ENCODE measurements at regions not wholly inside any gene's neighbourhood (a gene's known extent, or its start where the extent isn't known, plus 50 kb on each side); places are given as distances from the start of the nearest gene placed in this dataset.

DNA sequence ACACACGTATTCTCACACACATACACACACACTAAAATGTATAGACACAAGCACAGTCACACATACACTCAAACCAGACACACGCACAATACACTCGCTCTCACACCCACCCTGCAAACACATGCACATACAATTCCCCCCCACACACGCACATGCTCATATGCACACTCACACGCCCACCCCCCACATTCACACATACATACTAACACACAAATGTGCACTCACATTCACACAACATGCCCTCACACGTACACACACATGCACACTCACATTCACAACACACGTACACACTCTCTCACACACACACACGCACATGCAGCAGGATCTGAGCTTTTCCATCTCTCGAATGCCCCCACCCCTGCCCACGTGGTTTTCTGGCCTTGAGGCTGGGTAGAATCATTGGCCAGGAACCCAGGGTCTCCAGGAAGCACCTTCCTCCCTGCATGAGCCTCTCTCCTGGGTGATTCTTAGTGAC lies 589.7 kb downstream of the PTPRU start (continued):
- TF ChIP-seq RARB (CRISPR knock-in tag; IDR thresholded peaks at IDR 0.05): no peak
- no peak for TF ChIP-seq ZC3H11A (IDR thresholded peaks at IDR 0.05)
- TF ChIP-seq, protein P1, sequence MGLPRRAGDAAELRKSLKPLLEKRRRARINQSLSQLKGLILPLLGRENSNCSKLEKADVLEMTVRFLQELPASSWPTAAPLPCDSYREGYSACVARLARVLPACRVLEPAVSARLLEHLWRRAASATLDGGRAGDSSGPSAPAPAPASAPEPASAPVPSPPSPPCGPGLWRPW (IDR thresholded peaks at IDR 0.05): no peak

DNA sequence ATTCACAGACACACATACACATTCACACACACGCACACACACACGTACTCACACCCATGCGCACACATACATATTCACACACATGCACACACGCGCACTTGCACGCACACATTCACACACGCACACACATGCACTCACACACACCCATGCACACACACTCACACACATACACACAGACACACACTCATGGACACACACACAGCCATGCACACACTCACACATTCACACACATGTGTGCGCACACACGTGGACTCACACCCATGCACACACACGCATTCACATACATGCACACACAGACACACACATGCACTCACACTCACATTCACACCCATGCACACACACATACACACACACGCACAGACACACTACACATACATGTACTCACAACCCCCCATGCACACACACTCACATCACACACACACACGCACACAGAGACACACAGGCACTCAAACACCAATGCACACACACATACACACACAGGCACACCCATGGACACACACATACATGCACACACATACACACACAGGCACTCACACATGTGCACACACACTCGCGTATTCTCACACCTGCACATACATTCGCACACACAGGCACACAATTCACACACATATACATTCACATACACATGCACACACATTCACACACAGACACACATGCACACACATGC lies 589.1 kb downstream of the PTPRU start:
- Histone ChIP-seq H3K27ac (no peak overlapping the region), H3K4me2 (no peak overlapping the region), H3K9me3 (no peaks in the 10 kb centered on the region), H3K4me3 (no peak overlapping the region), H3K4me1 (no peaks in the 10 kb centered on the region)
- TF ChIP-seq BHLHE40 (IDR thresholded peaks at IDR 0.05; ENCODE audit: low read depth, low read length): no peak
- FAIRE-seq (no peak), ATAC-seq (no peak), DNase-seq (ENCODE audit: low read depth in 1 of 2, low spot score in 1 of 2) (no peak)
- CTCF ChIA-PET: no interaction called here
- WGBS (ENCODE audit: missing lambda C conversion rate): 89% methylated on average over 15 of the region's 15 CpGs
- POLR2A ChIA-PET: no interaction called here

DNA sequence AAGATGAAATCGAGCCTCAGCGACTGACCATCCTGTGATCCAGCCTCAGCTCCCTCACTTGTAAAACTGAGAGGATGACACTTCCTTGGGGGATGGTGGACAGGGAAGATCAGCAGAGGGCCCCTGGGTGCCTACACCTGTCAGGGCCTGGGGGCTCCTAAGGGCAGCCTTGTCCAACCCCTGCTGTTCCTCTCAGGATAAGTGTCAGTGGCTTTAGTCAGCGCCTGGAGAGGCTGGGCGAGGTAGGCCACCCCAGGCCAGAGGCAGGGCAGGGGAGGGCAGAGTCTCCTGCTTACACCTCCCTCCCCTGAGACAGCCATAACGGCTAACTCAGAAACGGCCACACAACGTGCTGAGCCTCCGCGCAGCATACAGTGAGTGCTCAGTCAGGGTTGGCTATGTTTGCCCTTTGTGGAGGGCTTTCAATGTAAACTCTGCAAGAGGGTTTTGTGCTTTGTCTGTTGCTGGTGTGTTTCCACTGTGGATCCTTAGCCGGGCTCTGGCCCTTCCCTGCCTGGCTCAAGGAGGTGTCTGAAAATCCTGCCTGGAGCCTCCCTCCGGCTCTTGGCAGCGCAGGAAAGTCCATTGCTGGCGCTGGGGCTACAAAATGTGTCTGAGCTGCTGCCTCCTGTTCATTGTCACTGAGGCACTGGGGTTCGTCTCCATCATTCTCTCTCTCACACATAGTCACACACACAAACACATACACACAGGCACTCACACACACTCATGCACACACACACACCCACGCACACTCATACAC lies 588.4 kb downstream of the PTPRU start:
- H3K27ac ChIP-seq: no peak overlapping the region
- H3K4me2 ChIP-seq: no peak overlapping the region
- no peaks in the 10 kb centered on the region for H3K9me3 ChIP-seq
- ChIA-PET POLR2A (no interaction called here), CTCF (no interaction called here)
- ATAC-seq (no peak), FAIRE-seq (no peak), DNase-seq (ENCODE audit: low read depth in 1 of 2, low spot score in 1 of 2) (no peak)
- H3K4me3 ChIP-seq: no peak overlapping the region
- no peaks in the 10 kb centered on the region for H3K4me1 ChIP-seq
- TF ChIP-seq NFE2L2 (conservative IDR thresholded peaks at IDR 0.05; ENCODE audit: low read length): no peak
- TF ChIP-seq, protein P1 (IDR thresholded peaks at IDR 0.05): no peak
- no peak for TF ChIP-seq RARB (CRISPR knock-in tag; IDR thresholded peaks at IDR 0.05)
- TF ChIP-seq ZFP36 (IDR thresholded peaks at IDR 0.05; ENCODE audit: borderline replicate concordance, partially characterized antibody): no peak
- TF ChIP-seq EHF (CRISPR knock-in tag; IDR thresholded peaks at IDR 0.05): no peak
- no peak for TF ChIP-seq CBX8 (IDR thresholded peaks at IDR 0.05)
- no peak for TF ChIP-seq BHLHE40 (IDR thresholded peaks at IDR 0.05; ENCODE audit: low read depth, low read length)
- no peak for TF ChIP-seq GATA3 (IDR thresholded peaks at IDR 0.05; ENCODE audit: borderline replicate concordance)
- no peak for TF ChIP-seq NR3C1 (IDR thresholded peaks at IDR 0.05)
- TF ChIP-seq MAFK (IDR thresholded peaks at IDR 0.05; ENCODE audit: partially characterized antibody): no peak
- TF ChIP-seq PHF8 (IDR thresholded peaks at IDR 0.05; ENCODE audit: borderline replicate concordance, low read depth): no peak
- TF ChIP-seq, protein P2, sequence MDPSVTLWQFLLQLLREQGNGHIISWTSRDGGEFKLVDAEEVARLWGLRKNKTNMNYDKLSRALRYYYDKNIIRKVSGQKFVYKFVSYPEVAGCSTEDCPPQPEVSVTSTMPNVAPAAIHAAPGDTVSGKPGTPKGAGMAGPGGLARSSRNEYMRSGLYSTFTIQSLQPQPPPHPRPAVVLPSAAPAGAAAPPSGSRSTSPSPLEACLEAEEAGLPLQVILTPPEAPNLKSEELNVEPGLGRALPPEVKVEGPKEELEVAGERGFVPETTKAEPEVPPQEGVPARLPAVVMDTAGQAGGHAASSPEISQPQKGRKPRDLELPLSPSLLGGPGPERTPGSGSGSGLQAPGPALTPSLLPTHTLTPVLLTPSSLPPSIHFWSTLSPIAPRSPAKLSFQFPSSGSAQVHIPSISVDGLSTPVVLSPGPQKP (IDR thresholded peaks at IDR 0.05; ENCODE audit: low read depth, low read length): no peak
- no peak for TF ChIP-seq KDM5A (IDR thresholded peaks at IDR 0.05)
- TF ChIP-seq FOSL2 (IDR thresholded peaks at IDR 0.05): no peak
- no peak for TF ChIP-seq FOSL2 (CRISPR knock-in tag; IDR thresholded peaks at IDR 0.05)
- TF ChIP-seq CHD4 (IDR thresholded peaks at IDR 0.05; ENCODE audit: borderline replicate concordance): no peak
- no peak for TF ChIP-seq JUNB (IDR thresholded peaks at IDR 0.05)
- no peak for TF ChIP-seq ZC3H11A (IDR thresholded peaks at IDR 0.05)
- WGBS (ENCODE audit: missing lambda C conversion rate): 74% methylated on average over 6 of the region's 15 CpGs

DNA sequence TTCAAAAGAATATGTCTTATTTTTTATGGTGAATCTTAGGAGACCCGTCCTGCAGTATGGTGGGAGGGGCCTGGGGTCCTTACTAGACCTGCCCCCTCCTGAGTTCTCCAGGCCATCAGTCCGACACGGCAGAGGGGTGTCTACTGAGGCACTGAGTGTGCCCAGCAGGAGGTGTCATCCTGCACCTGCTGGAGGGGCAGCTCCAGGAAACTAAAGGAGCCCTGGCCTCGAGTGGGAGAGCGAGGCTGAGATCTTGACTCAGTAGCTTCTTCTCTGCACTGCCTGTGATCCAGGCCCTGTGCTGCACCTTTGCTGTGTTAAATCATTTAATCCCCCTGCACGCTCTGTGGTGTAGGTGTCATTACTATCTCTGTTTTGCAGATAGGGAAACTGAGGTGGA lies 587.7 kb downstream of the PTPRU start:
- no peak overlapping the region for H3K4me2 ChIP-seq
- ChIA-PET POLR2A (no interaction called here), CTCF (interaction anchor here (0.7 kb wide), 1 partner anchor 136 kb away, joined by 4 read pairs; no protein-coding TSS in a partner anchor)
- DNase-seq (ENCODE audit: low read depth in 1 of 2, low spot score in 1 of 2) (no peak), FAIRE-seq (no peak), ATAC-seq (no peak)
- WGBS (ENCODE audit: missing lambda C conversion rate): 0% methylated on average over 1 of the region's 6 CpGs
- H3K9me3 ChIP-seq: no peaks in the 10 kb centered on the region
- TF ChIP-seq, protein P3, sequence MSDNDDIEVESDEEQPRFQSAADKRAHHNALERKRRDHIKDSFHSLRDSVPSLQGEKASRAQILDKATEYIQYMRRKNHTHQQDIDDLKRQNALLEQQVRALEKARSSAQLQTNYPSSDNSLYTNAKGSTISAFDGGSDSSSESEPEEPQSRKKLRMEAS (IDR thresholded peaks at IDR 0.05): no peak
- TF ChIP-seq, protein P2 (IDR thresholded peaks at IDR 0.05; ENCODE audit: low read depth, low read length): no peak
- no peak for TF ChIP-seq ESRRA (IDR thresholded peaks at IDR 0.05; ENCODE audit: borderline replicate concordance, low read length)
- TF ChIP-seq ZC3H11A (IDR thresholded peaks at IDR 0.05): no peak
- TF ChIP-seq, protein P4, sequence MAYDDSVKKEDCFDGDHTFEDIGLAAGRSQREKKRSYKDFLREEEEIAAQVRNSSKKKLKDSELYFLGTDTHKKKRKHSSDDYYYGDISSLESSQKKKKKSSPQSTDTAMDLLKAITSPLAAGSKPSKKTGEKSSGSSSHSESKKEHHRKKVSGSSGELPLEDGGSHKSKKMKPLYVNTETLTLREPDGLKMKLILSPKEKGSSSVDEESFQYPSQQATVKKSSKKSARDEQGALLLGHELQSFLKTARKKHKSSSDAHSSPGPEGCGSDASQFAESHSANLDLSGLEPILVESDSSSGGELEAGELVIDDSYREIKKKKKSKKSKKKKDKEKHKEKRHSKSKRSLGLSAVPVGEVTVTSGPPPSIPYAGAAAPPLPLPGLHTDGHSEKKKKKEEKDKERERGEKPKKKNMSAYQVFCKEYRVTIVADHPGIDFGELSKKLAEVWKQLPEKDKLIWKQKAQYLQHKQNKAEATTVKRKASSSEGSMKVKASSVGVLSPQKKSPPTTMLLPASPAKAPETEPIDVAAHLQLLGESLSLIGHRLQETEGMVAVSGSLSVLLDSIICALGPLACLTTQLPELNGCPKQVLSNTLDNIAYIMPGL (CRISPR knock-in tag; IDR thresholded peaks at IDR 0.05; ENCODE audit: borderline replicate concordance): no peak
- TF ChIP-seq EHMT2 (IDR thresholded peaks at IDR 0.05; ENCODE audit: low read depth): no peak
- no peak for TF ChIP-seq ZSCAN20 (CRISPR knock-in tag; IDR thresholded peaks at IDR 0.05)
- TF ChIP-seq FOXS1 (CRISPR knock-in tag; IDR thresholded peaks at IDR 0.05): no peak
- no peak for TF ChIP-seq EP300 (IDR thresholded peaks at IDR 0.05)
- TF ChIP-seq SMC3 (IDR thresholded peaks at IDR 0.05): no peak
- no peak for TF ChIP-seq RAD21 (conservative IDR thresholded peaks at IDR 0.05 in 1 of 2, IDR thresholded peaks at IDR 0.05 in 1 of 2)
- no peak overlapping the region for H3K27ac ChIP-seq
- H3K4me3 ChIP-seq: no peak overlapping the region
- no peaks in the 10 kb centered on the region for H3K4me1 ChIP-seq
